ENCODE measurements at regions not wholly inside any gene's neighbourhood (a gene's known extent, or its start where the extent isn't known, plus 50 kb on each side); places are given as distances from the start of the nearest gene placed in this dataset.

GRCh38 chr15:29452881-29453731, 183.5 kb upstream of the NSMCE3 start:
- no peak for DNase-seq

DNA sequence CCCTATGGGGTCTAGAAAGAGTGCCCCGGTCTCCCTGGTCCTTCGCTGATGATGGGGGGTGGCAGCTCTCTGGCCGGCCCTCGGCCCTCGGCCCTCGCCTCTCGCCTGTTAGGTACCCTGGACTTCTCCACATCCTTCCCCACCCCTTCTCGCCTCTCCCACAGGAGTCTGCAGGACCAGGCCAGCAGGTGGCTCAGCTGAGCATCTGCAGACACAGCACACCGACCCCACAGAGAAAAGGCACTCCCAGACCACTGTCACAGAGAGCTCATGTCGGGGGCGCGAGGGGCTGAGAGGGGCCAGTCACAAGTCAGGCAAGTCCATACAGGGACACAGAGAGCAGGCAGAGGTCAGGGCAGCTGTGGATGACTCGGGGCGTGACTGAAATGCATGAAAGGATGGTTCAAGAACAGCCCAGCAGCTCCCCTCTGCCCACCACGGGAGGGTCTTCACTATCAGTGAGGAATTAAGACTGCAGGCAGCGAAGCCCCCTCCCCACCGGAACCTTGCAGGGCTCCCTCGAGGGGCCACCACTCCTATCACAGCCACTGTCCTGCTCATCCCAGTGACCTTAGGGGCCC, 181.7 kb upstream of the NSMCE3 start:
- DNase-seq: no peak

DNA sequence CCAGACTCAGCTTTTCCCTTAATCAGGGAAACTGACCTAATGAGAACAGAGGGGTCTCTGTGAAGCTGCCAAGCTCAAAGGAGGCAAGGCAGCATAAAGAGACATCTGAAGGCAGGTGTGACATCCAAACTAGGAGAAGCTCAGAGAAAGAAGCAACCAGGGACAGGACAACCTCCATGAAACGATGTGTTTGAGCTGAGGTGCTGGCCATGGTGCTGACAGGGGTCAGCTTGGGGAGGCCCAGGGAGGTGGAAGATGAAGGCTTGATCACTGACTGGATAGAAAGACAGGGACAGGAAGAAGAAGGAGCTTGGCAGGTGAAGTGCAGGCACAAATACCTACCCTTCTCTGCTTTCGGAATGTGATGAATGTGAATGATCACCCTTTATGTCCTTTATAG, 179.5 kb upstream of the NSMCE3 start:
- DNase-seq: no peak

GRCh38 chr15:29448320-29448719, 178.7 kb upstream of the NSMCE3 start:
- DNase-seq: no peak

DNA sequence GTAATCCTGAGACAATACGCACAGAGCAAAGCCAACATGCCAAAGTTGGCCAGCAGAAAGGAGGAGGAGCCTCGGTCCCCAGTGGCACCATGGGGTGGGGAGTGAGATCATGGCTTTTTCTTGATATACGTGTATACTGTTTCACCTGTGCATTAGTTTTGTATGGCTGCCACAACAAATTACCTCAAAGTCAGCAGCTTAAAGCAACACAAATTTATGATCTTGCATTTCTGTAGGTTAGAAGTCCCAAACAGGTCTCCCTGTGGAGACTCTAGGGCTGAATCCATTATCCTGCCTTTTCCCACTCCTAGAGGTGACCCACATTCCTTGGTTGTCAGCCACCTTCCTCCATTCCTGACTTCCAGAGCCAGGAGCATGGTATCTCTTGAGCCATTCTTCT, 176.9 kb upstream of the NSMCE3 start:
- no peak for DNase-seq

- no peak for DNase-seq
These were observed 172.9 kb upstream of the NSMCE3 start for GRCh38 chr15:29442532-29442931.

GRCh38 chr15:29440541-29440940, 170.9 kb upstream of the NSMCE3 start:
- DNase-seq: no peak

- no peak for DNase-seq
These were observed 169.1 kb upstream of the NSMCE3 start for GRCh38 chr15:29438703-29439055.

GRCh38 chr15:29437888-29438702, 168.5 kb upstream of the NSMCE3 start:
- DNase-seq: no peak

- no peak for DNase-seq
These were observed 166.2 kb upstream of the NSMCE3 start for GRCh38 chr15:29435811-29436210.

DNA sequence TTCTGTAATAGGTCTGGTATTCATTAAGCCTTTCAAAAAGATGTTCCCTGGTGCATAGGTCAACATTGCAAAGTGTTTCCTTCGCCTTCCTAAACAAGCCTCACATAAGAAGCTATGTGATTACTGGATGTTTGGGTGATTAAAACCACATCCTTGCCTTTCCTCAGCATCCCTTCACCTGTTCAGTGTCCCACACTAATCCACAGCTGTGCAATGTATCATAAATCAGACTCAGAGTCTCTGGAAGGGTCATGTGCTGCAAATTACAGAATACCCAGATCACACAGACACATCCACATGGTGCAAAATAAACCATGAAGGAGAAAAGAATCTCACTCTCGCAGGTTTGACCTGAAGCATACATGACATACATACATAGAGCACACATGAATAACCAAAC, 164.7 kb upstream of the NSMCE3 start:
- DNase-seq: no peak

DNA sequence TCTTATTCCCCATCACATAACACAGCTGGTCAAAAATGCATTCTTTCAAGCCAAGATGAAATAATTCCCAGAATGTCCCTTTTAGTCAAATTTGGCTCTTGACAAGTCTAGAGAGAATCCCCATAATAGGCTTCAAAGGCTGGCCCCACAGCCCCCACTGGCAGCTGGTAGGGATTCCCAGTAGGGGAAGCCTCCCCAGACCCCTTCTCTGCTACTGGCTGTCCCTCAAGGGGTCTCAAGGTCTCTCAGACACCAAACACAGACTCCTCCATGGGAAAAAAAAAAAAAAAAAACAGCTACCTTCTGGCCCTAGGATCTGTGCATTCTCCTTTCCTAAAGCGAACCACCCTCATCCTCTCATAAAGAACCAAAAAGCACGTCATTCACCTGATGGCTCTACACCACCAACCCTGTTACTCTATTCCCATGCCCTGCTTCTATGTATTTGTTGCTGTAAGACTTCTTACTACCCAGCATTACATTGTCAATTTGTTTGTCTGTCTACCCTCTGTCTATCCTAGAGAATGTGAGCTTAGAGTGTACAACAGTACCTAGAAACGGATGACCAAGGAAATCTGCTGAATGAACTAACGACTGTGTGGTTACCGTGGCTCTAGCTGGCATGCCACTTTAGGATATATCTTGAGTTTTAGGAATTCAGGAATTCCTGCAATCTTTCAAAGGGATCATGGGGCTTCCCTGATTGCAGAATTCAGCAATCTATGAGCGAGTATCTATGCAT, 164.1 kb upstream of the NSMCE3 start:
- no peak for DNase-seq

GRCh38 chr15:29433050-29433318, 163.4 kb upstream of the NSMCE3 start:
- DNase-seq: no peak

GRCh38 chr15:29432191-29433049, 162.8 kb upstream of the NSMCE3 start:
- no peak for DNase-seq

DNA sequence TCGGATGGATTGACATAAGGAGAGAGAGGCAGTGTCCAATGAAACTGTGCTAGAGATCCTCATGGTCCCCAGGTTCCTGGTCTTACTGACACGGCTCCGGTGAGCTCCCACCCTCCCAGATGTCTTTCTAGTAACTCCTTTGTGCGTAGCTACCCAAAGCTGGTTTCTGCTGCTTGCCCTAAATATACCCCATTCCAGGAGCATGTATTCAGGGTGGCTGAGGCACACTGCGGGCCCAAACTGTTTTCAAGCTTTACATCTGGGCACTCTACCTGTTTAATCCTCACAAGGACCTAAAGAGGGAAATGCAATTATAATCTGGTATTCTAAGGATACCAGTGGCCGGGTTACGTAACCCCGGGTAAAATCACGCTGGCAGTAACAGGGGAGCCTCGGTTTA, 161.2 kb upstream of the NSMCE3 start:
- no peak for DNase-seq

DNA sequence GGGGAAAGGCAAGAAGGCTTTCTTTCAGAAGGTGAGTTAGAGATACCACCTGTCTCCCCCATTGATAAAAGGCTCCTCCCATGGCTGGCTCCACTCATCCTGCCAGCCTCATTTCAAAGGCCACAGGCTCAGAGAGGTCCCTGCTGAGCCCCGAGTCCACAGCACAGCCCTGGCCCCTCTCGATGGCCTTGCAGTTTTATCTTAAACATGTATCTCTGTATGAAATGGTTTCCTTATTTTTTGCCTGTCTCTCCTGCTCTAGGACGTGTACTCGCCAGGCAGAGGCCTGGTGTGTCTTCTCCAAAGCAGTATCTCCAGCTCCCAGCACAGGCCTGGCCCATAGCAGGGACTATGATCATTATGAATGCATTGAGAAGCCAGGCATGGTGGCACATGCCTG, 160.5 kb upstream of the NSMCE3 start:
- DNase-seq: no peak

GRCh38 chr15:29429584-29429983, 160.0 kb upstream of the NSMCE3 start:
- no peak for DNase-seq

GRCh38 chr15:29428925-29429573, 159.4 kb upstream of the NSMCE3 start:
- no peak for DNase-seq

- no peak for DNase-seq
These were observed 156.2 kb upstream of the NSMCE3 start for GRCh38 chr15:29425864-29426263.

DNA sequence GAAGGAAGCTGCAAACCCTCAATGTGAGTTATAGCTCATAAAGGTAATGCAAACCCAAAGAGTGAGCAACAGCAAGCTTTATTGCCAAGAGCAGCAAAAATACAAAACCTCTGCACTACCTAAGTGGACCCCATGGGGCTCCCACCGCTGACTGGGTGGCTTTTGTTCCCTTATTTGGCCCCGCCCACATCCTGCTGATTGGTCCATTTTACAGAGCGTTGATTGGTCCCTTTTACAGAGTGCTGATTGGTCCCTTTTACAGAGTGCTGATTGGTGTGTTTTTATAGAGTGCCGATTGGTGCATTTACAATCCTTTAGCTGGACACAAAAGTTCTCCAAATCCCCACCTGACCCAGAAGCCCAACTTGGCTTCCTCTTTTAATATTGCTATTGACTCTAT, 154.5 kb upstream of the NSMCE3 start:
- no peak for DNase-seq

DNA sequence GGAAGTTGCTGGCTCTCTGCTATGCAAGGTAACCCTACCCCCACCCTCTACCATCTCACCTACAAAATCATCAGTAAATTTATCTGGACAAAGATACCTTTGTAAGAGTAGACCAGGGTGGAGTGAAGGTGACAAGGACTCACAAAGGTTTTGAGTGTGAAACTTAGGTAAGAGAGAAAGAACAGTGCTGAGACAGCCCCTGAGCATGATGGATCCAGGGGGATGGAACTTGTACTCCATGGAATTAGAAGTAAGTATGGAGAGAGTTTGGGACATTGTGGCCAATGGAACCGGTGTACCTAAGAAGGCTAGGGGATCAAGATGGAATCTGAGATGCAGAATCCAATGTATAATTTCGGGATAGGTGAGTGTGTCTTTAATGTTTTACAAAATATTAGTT, 153.0 kb upstream of the NSMCE3 start:
- DNase-seq: no peak

GRCh38 chr15:29420188-29420587, 150.6 kb upstream of the NSMCE3 start:
- DNase-seq: no peak
